OCI-LY7 (cell line): ENCODE measurements at regions not wholly inside any gene's neighbourhood (a gene's known extent, or its start where the extent isn't known, plus 50 kb on each side); places are given as distances from the start of the nearest gene placed in this dataset.

Source experiments
- CTCF ChIP-seq: fragments of 200-600 bp; sonication (generic); conservative IDR thresholded peaks from 2 replicates; pipeline ENCODE4 v1.5.1; 2014; ENCODE audit warnings: mild to moderate bottlenecking, antibody characterized with exemption, low read length, moderate library complexity, mixed read lengths
- EZH2phosphoT487 ChIP-seq: fragments of 200-600 bp; sonication (generic); IDR thresholded peaks from 2 replicates; pipeline ENCODE4 v1.6.1; 2018; ENCODE audit warnings: low read depth, borderline replicate concordance, mild to moderate bottlenecking, mixed run types, antibody characterized with exemption, low read length, moderate library complexity, mixed read lengths

- TF ChIP-seq CTCF: no peak
- TF ChIP-seq EZH2phosphoT487: no peak
Measured at GRCh38 chr3:107297597-107297996, 79.6 kb upstream of the CCDC54 start.
